Hypothalamus (tissue), 51 donors: ENCODE measurements at regions not wholly inside any gene's neighbourhood (a gene's known extent, or its start where the extent isn't known, plus 50 kb on each side); places are given as distances from the start of the nearest gene placed in this dataset.

Experiments used
- DNase-seq, 51 donors: peaks; one replicate each; lab custom pipeline; 2025; lab: John Stamatoyannopoulos, UW

DNA sequence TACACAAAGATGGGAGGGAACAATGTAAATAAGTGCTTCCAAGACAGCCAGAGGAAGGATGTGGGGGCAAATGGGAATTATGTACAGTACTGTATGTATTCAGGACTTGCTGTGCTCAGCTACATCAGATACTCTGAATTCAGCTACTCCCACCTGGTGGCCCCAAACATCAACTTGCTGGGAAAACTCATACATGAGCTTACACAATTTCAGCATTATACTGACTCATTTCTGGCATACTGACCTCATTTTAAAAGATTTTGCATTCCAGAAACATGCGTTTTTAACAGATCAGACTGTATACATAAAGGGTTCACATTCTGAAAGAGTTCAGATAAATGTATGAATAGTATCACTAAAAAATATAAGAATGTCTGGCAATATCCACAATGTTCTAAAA, 59.7 kb downstream of the GPX5 start:
- DNase-seq = peak in 1 of 51 donors; percentile 4

- peak in 1 of 51 donors; percentile 0 for DNase-seq
These were observed 60.6 kb downstream of the GPX5 start for GRCh38 chr6:28586324-28586723.

GRCh38 chr6:28586962-28587745, 61.5 kb downstream of the GPX5 start:
- peak in 33 of 51 donors; percentile 1 to 82 (median 41) for DNase-seq

DNA sequence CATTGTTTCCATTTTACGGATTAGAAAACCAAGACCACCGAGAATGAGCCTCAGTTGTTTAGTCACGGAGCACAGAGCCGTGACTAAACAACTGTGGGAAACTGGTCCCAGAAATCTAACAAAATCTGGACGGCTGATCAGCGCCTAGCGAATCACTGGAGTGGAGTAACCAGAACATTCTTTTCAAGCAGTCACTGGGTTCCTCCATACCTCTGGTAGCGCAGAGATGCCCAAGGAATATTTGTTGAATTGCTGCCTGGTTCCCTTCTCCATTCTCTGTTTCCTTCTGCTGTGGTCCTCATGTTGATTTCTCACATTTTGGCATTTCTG, 62.0 kb downstream of the GPX5 start:
- peak in 2 of 51 donors; percentile 28 to 42 for DNase-seq

DNA sequence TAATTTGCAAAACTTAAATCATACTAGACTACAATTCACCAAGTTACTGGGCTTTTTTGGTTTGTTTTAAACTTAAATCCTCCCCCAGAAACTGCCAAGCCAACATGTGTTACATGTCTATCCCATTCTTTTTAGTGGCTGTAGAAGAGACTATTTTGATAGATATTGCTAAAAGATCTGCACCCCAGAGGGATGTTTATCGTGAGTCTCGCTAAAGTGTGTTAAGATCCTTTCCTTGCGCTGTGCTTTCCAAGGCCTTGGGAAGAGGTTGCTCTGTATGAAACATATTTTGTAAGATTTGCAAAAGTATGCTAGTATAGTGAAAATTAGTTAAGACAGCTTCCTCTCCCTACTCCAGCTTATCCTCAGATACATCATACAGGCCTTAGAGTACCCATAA, 63.0 kb downstream of the GPX5 start:
- DNase-seq = no peak

DNA sequence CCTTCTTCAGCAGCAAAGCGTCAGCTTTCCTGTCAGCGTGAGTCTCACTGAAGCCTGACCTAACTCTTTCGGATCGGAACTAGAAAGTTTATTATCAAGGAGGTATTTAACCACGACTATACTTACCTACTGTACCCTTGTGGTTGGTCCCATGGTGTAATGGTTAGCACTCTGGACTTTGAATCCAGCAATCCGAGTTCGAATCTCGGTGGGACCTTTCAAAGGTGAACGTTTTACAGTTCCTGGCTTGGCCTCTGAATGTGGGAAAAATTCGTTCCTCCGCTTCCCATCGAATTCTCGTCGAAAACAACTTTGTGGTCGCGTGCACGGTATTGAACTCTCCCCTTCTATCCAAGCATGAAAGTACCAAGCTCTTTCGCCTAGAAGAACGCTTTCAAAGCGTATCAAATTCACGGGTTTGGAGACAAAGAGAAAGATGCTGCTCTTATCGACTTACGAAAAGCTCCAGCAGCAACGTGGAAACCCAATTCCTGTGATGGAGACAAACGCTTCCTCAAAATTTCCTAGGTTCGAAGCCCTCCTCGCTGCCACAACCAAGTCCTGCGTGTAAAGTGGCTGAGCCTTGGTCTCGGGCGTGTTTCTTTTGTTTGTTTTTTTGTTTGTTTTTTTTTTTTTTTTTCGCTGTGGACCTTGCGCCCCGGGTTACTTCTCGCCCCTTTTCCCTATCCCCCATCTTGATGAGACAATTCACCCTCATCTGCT, 63.7 kb downstream of the GPX5 start:
- DNase-seq = peak in 14 of 51 donors; percentile 0 to 62 (median 7)

DNA sequence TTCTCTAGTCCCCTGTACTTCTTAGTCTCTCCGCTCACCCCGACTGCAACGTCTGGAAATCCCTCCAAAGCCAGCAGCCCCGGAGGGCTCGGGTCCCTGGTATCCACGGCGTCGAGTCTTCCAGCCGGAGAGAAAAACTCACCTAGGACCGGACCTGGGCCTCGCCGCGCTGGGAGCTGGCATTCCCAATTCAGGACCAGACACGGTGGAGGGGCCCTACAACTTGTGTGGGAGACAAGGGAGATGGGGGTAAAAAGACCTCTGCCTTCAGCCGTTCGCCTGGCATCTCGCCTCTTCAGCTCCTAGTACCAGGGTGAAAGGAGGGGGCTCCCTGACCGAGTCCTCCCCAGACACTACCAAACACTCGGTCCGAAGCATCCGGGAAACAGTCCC, 64.3 kb downstream of the GPX5 start:
- no peak for DNase-seq

DNA sequence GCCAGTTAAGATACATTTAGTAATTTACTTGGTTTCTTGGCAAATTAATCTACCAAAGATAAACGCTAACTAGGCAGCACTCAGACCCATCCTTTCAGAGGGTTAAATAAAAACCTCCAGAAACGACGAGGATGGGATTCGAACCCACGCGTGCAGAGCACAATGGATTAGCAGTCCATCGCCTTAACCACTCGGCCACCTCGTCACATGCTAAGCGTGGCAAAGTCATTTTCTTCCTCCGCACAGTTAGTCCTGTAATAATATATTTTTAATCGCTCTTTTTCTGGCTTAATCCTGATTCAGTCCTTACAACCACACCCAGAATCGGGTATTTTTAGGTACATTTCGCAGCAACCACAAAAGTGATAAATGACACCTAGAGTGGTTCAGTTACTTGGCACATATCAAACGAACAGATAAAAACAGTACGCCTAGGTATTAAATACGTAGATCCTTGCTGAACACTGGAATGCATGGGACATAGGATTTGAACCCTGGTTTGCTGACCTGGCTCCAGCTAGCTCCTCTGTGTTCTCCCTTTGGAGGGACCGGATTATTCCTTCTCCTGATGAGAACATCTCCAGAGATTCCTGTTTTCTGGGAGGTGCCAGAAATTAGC, 71.6 kb downstream of the GPX5 start:
- DNase-seq = peak in 13 of 51 donors; percentile 2 to 51 (median 25)

- DNase-seq = peak in 1 of 51 donors; percentile 14
These were observed 72.4 kb downstream of the GPX5 start for GRCh38 chr6:28597924-28598722.

GRCh38 chr6:28598757-28599686, 73.3 kb downstream of the GPX5 start:
- DNase-seq = no peak

GRCh38 chr6:28600245-28600644, 74.6 kb downstream of the GPX5 start:
- no peak for DNase-seq

- DNase-seq = no peak
These were observed 78.2 kb downstream of the GPX5 start for GRCh38 chr6:28603891-28604290.

DNA sequence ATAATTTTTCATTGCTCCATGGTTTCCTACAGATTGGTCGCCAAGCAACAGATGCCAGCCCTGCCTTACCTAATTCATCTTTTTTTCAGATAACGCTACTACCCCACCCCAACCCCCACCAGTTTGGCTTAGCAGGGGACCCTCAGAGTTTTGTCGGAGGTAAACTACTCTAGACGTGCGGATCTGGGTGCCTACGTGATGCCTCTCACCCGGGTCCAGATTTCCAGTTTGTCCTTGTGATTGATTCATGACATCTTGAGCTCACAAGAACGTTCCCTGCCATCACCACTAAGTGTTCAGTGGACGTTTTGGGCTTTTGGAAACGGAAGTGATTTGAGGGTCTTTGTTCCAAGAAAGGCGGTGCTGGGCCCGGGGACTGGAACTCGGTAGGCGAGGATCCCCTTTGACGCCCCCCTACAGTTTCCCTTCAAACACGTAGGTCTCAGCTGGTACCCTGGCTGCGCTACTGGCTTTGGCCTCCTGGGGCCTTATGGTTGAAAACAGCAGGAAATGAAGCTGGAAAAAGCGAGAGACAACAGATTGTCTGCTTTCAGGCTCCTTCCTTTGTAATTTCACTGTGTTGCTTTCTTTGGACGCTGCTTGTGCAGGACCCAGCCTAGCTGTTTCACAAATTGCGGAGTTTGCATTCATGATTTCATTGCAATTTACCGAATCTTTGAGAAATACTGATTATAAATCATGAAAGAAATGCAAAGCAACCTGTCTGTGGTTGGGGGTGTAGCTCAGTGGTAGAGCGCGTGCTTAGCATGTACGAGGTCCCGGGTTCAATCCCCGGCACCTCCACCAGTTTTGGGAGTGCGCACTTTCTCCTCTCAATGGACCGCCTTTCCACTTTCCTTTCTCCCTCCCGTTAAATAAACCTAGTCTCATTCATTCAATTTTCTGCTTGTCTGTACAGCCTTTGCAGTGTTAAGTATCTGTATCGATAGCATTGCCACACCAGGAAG, 81.0 kb downstream of the GPX5 start:
- DNase-seq = peak in 33 of 51 donors; percentile 2 to 87 (median 31)

DNA sequence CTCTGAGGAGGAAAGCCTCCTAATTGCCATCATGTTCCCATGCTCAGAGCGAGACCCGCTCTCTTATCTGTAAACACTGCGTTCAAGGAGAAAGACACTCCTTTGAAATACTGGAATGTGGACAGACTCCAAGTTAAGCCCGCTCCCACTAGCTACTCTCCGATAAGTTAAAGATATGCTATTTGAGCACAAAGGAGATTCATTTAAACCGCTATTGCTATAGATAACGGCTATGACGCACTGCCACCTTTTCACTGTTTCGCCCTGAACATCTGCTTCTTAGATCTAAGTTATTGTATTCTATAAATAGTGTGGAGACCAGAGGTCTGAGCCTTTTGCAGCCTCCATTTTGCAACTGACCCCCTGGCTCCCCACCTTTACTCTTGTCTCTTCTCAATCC, 82.3 kb downstream of the GPX5 start:
- no peak for DNase-seq

DNA sequence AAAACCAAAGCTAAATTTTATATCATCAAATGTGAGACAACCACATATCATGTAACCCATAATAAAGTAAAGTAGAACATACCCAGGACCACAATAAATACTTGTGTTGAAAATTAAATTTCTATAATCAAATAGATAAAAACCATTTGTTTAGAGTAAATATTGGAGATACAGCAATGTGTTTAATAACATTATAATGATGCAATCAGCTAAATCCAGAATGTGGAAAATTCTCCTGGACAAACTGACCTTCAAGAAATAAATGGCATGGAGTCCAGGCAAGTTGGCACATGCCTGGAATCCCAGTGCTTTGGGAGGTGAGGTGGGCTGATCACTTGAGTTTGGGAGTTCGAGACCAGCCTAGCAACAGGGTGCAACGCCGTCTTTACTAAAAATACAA, 84.0 kb downstream of the GPX5 start:
- DNase-seq = no peak

DNA sequence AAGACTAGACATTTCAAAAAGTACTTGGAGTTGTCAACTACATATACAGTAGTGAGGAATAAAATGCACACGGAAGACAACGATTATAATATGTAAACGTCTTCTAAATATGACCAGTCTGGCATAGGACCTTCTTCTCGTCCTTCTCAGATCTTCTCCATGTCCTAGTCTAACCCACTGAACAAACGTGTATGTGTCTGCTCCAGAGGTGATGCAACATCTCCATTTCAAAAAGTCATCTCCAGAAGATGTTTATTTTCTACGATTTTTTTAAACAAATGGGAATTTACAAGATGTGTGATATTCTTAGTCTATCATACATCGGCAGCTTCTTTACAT, 89.9 kb downstream of the GPX5 start:
- no peak for DNase-seq

DNA sequence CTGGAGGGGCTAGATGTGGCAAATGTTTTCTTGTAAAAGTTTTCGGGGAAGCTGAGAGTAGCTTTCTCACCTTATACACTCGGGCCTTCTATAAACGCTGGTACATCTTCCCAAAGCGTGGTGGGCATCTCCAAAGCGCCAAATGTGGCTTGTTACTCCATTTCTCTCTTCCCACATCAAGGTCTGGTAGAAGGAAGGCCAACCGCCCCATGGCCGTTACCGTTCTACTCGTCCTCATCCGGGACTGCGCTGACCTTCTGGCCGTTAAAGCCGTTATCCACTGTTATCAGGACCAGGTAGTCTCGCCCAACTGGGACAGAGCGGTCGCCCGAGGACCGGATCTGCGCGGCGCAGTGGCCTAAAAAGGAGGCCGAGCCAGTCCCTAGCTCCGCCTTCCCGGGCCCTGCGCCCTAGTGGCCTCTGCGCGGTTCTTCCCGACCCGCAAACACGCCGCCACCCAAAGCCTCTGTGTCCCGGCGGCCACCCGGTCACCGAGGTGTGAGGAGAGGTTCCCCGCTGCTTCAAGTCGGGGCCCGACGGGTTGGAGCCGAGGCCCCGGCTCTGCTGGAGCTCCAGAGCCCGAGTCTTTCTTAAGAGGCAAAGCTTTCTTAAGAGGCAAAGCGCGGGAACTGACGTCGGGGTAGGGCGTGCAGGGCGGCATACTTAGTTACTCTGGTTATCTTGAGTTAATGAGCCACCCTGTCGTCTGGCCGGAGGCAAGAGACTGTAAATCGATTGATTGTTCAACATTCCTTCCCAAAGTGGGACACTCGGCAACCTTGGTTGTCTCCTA, 90.5 kb downstream of the GPX5 start:
- no peak for DNase-seq
